Esophagus muscularis mucosa (tissue), 4 donors: ENCODE measurements at regions not wholly inside any gene's neighbourhood (a gene's known extent, or its start where the extent isn't known, plus 50 kb on each side); places are given as distances from the start of the nearest gene placed in this dataset.

Experiments used
- DNase-seq: peaks from one replicate; pipeline ENCODE4 v3.0.0-alpha.2; 2017; ENCODE audit errors: extremely low spot score
- H3K27ac ChIP-seq, 4 donors: fragments of 200-600 bp; sonication (generic); replicated peaks in 1 of 4; 1 replicate in 3 of 4; 2 replicates in 1 of 4; pipeline ENCODE4 v1.5.1; 2016 to 2019; ENCODE audit warnings: mild to moderate bottlenecking in 1 of 4
- H3K27me3 ChIP-seq, 4 donors: fragments of 200-600 bp; sonication (generic); one replicate each; pipeline versions ENCODE4 v1.5.1 to v1.6.0; 2016 to 2019
- H3K36me3 ChIP-seq, 4 donors: fragments of 200-600 bp; sonication (generic); one replicate each; pipeline ENCODE4 v1.5.1; 2016 to 2019
- H3K4me1 ChIP-seq, 4 donors: fragments of 200-600 bp; sonication (generic); one replicate each; pipeline ENCODE4 v1.5.1; 2016 to 2019
- H3K4me3 ChIP-seq, 4 donors: fragments of 200-600 bp; sonication (generic); 1 replicate in 2 of 4; 2 replicates in 2 of 4; pipeline ENCODE4 v1.5.1; 2016 to 2019; ENCODE audit warnings: mild to moderate bottlenecking in 4 of 4, moderate library complexity in 1 of 4
- H3K9me3 ChIP-seq, 4 donors: fragments of 200-600 bp; sonication (generic); 1 replicate in 3 of 4; 2 replicates in 1 of 4; pipeline ENCODE4 v1.5.1; 2016 to 2019
- CTCF ChIP-seq, 3 experiments: fragments of 200-600 bp in 2 of 3; fragments of 450-650 bp in 1 of 3; sonication (generic) in 2 of 3; IDR thresholded peaks; one replicate each; pipeline ENCODE4 v1.5.1; 2017 to 2019; ENCODE audit warnings: antibody characterized with exemption in 3 of 3, mild to moderate bottlenecking in 2 of 3, moderate library complexity in 1 of 3
- EP300 ChIP-seq: sonication (generic); formaldehyde crosslinking; IDR thresholded peaks from one replicate; pipeline ENCODE4 v1.6.1; 2017; ENCODE audit warnings: antibody characterized with exemption
- POLR2A ChIP-seq: fragments of 450-650 bp; IDR thresholded peaks from one replicate; pipeline ENCODE4 v1.6.1; 2017; ENCODE audit warnings: antibody characterized with exemption, moderate library complexity, mild to moderate bottlenecking, low read depth
- POLR2AphosphoS5 ChIP-seq, 2 donors: sonication (generic); formaldehyde crosslinking; IDR thresholded peaks; one replicate each; pipeline ENCODE4 v1.6.1; 2017; ENCODE audit warnings: antibody characterized with exemption in 2 of 2
- WGBS: methylation state at CpG from one replicate; pipeline ENCODE4 v1.1.5; 2018; 5-methylcytosine and 5-hydroxymethylcytosine counted together
- intact Hi-C: fragments of 100-400 bp; cut with DNase I; formaldehyde crosslinking; loops from one replicate; pipeline ENCODE4 v1.15.1; 2023

GRCh38 chr18:78583739-78584458 lies 395.7 kb upstream of the SALL3 start:
- H3K27me3 ChIP-seq, result peaks cover 0 to 16% (median 0%) of the 10 kb centered on the region in 4 donors
- H3K4me1 ChIP-seq, result no peaks in the 10 kb centered on the region
- no peak overlapping the region for H3K4me3 ChIP-seq
- no peaks in the 10 kb centered on the region for H3K36me3 ChIP-seq
- intact Hi-C loops, result no loop called here
- DNase-seq, result no peak
- TF ChIP-seq CTCF (IDR thresholded peaks at IDR 0.05) (no peak), POLR2A (no peak), EP300 (no peak), POLR2AphosphoS5 (IDR thresholded peaks at IDR 0.05) (no peak)
- no peak overlapping the region for H3K27ac ChIP-seq
- no peaks in the 10 kb centered on the region for H3K9me3 ChIP-seq
- 69% methylated on average over 15 of the region's 23 CpGs for WGBS

GRCh38 chr18:78584459-78585022 lies 395.1 kb upstream of the SALL3 start:
- WGBS, result 84% methylated on average over 19 of the region's 19 CpGs
- TF ChIP-seq POLR2AphosphoS5 (IDR thresholded peaks at IDR 0.05) (no peak), EP300 (no peak), POLR2A (no peak), CTCF (IDR thresholded peaks at IDR 0.05) (no peak)
- H3K4me3 ChIP-seq, result no peak overlapping the region
- intact Hi-C loops, result no loop called here
- H3K27ac ChIP-seq, result no peak overlapping the region
- no peaks in the 10 kb centered on the region for H3K4me1 ChIP-seq
- no peak for DNase-seq
- no peaks in the 10 kb centered on the region for H3K9me3 ChIP-seq
- H3K36me3 ChIP-seq, result no peaks in the 10 kb centered on the region
- peaks cover 0 to 16% (median 0%) of the 10 kb centered on the region in 4 donors for H3K27me3 ChIP-seq

- 73% methylated on average over 7 of the region's 7 CpGs for WGBS
- TF ChIP-seq POLR2AphosphoS5 (IDR thresholded peaks at IDR 0.05) (no peak), EP300 (no peak), CTCF (IDR thresholded peaks at IDR 0.05) (no peak), POLR2A (no peak)
- DNase-seq, result no peak
- Histone ChIP-seq H3K4me3 (no peak overlapping the region), H3K27me3 (peaks cover 0 to 17% (median 0%) of the 10 kb centered on the region in 4 donors), H3K36me3 (no peaks in the 10 kb centered on the region), H3K4me1 (no peaks in the 10 kb centered on the region), H3K9me3 (no peaks in the 10 kb centered on the region), H3K27ac (no peak overlapping the region)
- intact Hi-C loops, result no loop called here
These were observed 393.0 kb upstream of the SALL3 start for GRCh38 chr18:78586586-78586985.

GRCh38 chr18:78587096-78587495 lies 392.5 kb upstream of the SALL3 start:
- no peak for DNase-seq
- intact Hi-C loops, result no loop called here
- H3K4me3 ChIP-seq, result no peak overlapping the region
- H3K27me3 ChIP-seq, result peaks cover 0 to 17% (median 0%) of the 10 kb centered on the region in 4 donors
- no peaks in the 10 kb centered on the region for H3K9me3 ChIP-seq
- TF ChIP-seq EP300, result no peak
- TF ChIP-seq POLR2AphosphoS5 (IDR thresholded peaks at IDR 0.05), result no peak
- no peak for TF ChIP-seq POLR2A
- no peak for TF ChIP-seq CTCF (IDR thresholded peaks at IDR 0.05)
- H3K27ac ChIP-seq, result no peak overlapping the region
- no peaks in the 10 kb centered on the region for H3K36me3 ChIP-seq
- 74% methylated on average over 11 of the region's 11 CpGs for WGBS
- H3K4me1 ChIP-seq, result no peaks in the 10 kb centered on the region
